Endothelial cell of umbilical vein (primary cell): ENCODE measurements at regions not wholly inside any gene's neighbourhood (a gene's known extent, or its start where the extent isn't known, plus 50 kb on each side); places are given as distances from the start of the nearest gene placed in this dataset.

Source experiments
- BruUV-seq: library from RNA; stranded (reverse); fragments of 400-500 nt; replicated peaks from 2 replicates; lab custom pipeline; 2021; lab: Mats Ljungman, UMichigan
- CTCF ChIA-PET: fragments of 300-600, 350-600 bp; sonication (Branson Sonifier 250); formaldehyde crosslinking; loops from one replicate; lab custom pipeline; 2021; ENCODE audit warnings: antibody characterized with exemption, inconsistent platforms; lab: Charles Lee
- POLR2A ChIA-PET: fragments of 300-600, 350-600 bp; sonication (Branson Sonifier 250); formaldehyde crosslinking; loops from one replicate; lab custom pipeline; 2021; ENCODE audit warnings: antibody characterized with exemption, inconsistent platforms; lab: Charles Lee
- DNase-seq: peaks from one replicate; pipeline ENCODE4 v3.0.0-alpha.2; 2011; ENCODE audit warnings: low read depth, low spot score
- FAIRE-seq: peaks from 2 replicates; lab custom pipeline; 2011; peaks lifted over from hg19 to GRCh38; lab: Jason Lieb, UNC
- H2AFZ ChIP-seq: 2 replicates; pipeline ENCODE4 v1.6.0; 2012; ENCODE audit warnings: low read depth, low read length, control low read depth, inconsistent platforms
- H3K27ac ChIP-seq: 2 replicates; pipeline ENCODE4 v1.5.1; 2011; ENCODE audit warnings: low read depth, mild to moderate bottlenecking, control low read depth, low read length, moderate library complexity; ENCODE audit not compliant: insufficient read depth
- H3K27me3 ChIP-seq, 2 experiments: 2 replicates each; pipeline versions ENCODE4 v1.6.0 to v1.6.1; 2011; ENCODE audit warnings: low read length in 2 of 2, mixed read lengths in 1 of 2; ENCODE audit not compliant: control insufficient read depth in 2 of 2, insufficient read depth in 2 of 2
- H3K36me3 ChIP-seq, 2 experiments: 2 replicates in 1 of 2; 3 replicates in 1 of 2; pipeline ENCODE4 v1.5.1; 2011; ENCODE audit warnings: low read length in 2 of 2, mild to moderate bottlenecking in 1 of 2, moderate library complexity in 1 of 2; ENCODE audit not compliant: control insufficient read depth in 2 of 2, insufficient read depth in 2 of 2; ENCODE audit errors: extremely low read depth in 1 of 2
- H3K4me1 ChIP-seq: 3 replicates; pipeline ENCODE4 v1.5.1; 2011; ENCODE audit warnings: mild to moderate bottlenecking, low read length; ENCODE audit not compliant: control insufficient read depth, insufficient read depth; ENCODE audit errors: extremely low read depth
- H3K4me2 ChIP-seq: 2 replicates; pipeline ENCODE4 v1.6.1; 2011; ENCODE audit warnings: low read length, control low read depth, mixed read lengths; ENCODE audit not compliant: insufficient read depth
- H3K4me3 ChIP-seq, 3 experiments: fragments of 200-600 bp in 1 of 3; sonication (generic), shearing (Covaris generic) in 1 of 3; replicated peaks in 1 of 3; 2 replicates each; pipeline ENCODE4 v1.5.1; 2011 to 2016; ENCODE audit warnings: control low read depth in 3 of 3, low read length in 3 of 3, mild to moderate bottlenecking in 2 of 3, inconsistent platforms in 1 of 3, low read depth in 1 of 3, moderate library complexity in 1 of 3; ENCODE audit not compliant: insufficient read depth in 1 of 3
- H3K79me2 ChIP-seq: 2 replicates; pipeline ENCODE4 v1.6.0; 2012; ENCODE audit warnings: low read length, inconsistent platforms; ENCODE audit not compliant: control insufficient read depth, insufficient read depth
- H3K9ac ChIP-seq: replicated peaks from 2 replicates; pipeline ENCODE3; 2011; ENCODE audit warnings: low read length, control low read depth; ENCODE audit not compliant: insufficient read depth; ENCODE audit errors: extremely low read depth
- H3K9me1 ChIP-seq: replicated peaks from 3 replicates; pipeline ENCODE4 v1.6.0; 2011; ENCODE audit warnings: mild to moderate bottlenecking, low read length; ENCODE audit not compliant: control insufficient read depth, insufficient read depth; ENCODE audit errors: extremely low read depth
- H3K9me3 ChIP-seq: replicated peaks from 2 replicates; pipeline ENCODE4 v1.5.1; 2012; ENCODE audit warnings: low read length, inconsistent platforms; ENCODE audit not compliant: control insufficient read depth, insufficient read depth
- H4K20me1 ChIP-seq: replicated peaks from 2 replicates; pipeline ENCODE3; 2011; ENCODE audit warnings: mild to moderate bottlenecking, low read length; ENCODE audit not compliant: control insufficient read depth, insufficient read depth; ENCODE audit errors: extremely low read depth
- CTCF ChIP-seq, 2 donors: IDR thresholded peaks; 1 replicate in 1 of 2; 2 replicates in 1 of 2; pipeline ENCODE4 v1.5.1; 2011; ENCODE audit warnings: low read length in 2 of 2, mild to moderate bottlenecking in 2 of 2, moderate library complexity in 2 of 2, control low read depth in 1 of 2, inconsistent platforms in 1 of 2, low read depth in 1 of 2; ENCODE audit not compliant: insufficient read depth in 1 of 2; ENCODE audit errors: extremely low read depth in 1 of 2
- EZH2 ChIP-seq: IDR thresholded peaks from 2 replicates; pipeline ENCODE4 v1.6.1; 2012; ENCODE audit warnings: borderline replicate concordance, low read depth, mild to moderate bottlenecking, moderate library complexity, low read length, inconsistent platforms; ENCODE audit not compliant: severe bottlenecking
- FOS ChIP-seq: IDR thresholded peaks from 2 replicates; pipeline ENCODE4 v1.6.1; 2011; ENCODE audit warnings: mild to moderate bottlenecking, low read length, moderate library complexity, borderline replicate concordance; ENCODE audit not compliant: insufficient read depth
- JUN ChIP-seq: IDR thresholded peaks from 2 replicates; pipeline ENCODE4 v1.6.1; 2011; ENCODE audit warnings: borderline replicate concordance, low read depth; ENCODE audit not compliant: insufficient read length, insufficient read depth
- MAX ChIP-seq: IDR thresholded peaks from 2 replicates; pipeline ENCODE4 v1.6.1; 2011; ENCODE audit not compliant: insufficient read depth, insufficient read length
- MYC ChIP-seq: IDR thresholded peaks from one replicate; pipeline ENCODE4 v1.6.1; 2011; ENCODE audit warnings: mild to moderate bottlenecking, low read depth, low read length
- POLR2A ChIP-seq: IDR thresholded peaks from 2 replicates; pipeline ENCODE4 v1.6.1; 2012; ENCODE audit warnings: low read depth, mild to moderate bottlenecking, control low read depth, low read length
- POLR2AphosphoS5 ChIP-seq: IDR thresholded peaks from 2 replicates; pipeline ENCODE4 v1.6.1; 2012; ENCODE audit warnings: low read depth, mild to moderate bottlenecking, control low read depth, low read length, moderate library complexity; ENCODE audit not compliant: insufficient read depth
- dilution Hi-C: fragments of 300-500 bp; cut with MboI; formaldehyde crosslinking; loops from one replicate; pipeline ENCODE4 v1.15.0; 2019; ENCODE audit warnings: low sequenced_read_pairs; ENCODE audit not compliant: extremely low pct_ligation_motif_present
- intact Hi-C: fragments of 100-400 bp; cut with micrococcal nuclease; formaldehyde crosslinking; loops from one replicate; pipeline ENCODE4 v1.10.0; 2022

GRCh38 chr2:203592470-203592869, 57.4 kb upstream of the RAPH1 start:
- no TSS peak for BruUV-seq

More at GRCh38 chr2:203592470-203592869, 57.4 kb upstream of the RAPH1 start:
- DNase-seq = peak; percentile 26
- Histone ChIP-seq H3K4me3 (no peak overlapping the region), H3K9ac (no peak overlapping the region), H4K20me1 (no peaks in the 10 kb centered on the region), H3K4me1 (no peaks in the 10 kb centered on the region), H3K9me1 (no peaks in the 10 kb centered on the region), H3K36me3 (no peaks in the 10 kb centered on the region), H3K79me2 (no peaks in the 10 kb centered on the region), H3K27me3 (no peaks in the 10 kb centered on the region), H3K9me3 (no peaks in the 10 kb centered on the region), H3K4me2 (no peak overlapping the region), H2AFZ (peak overlapping the region; percentile 11), H3K27ac (no peak overlapping the region)
- TF ChIP-seq POLR2AphosphoS5 = no peak
- TF ChIP-seq JUN = no peak
- no peak for TF ChIP-seq CTCF (IDR thresholded peaks at IDR 0.05; ENCODE audit: extremely low read depth in 1 of 2, insufficient read depth in 1 of 2, low read depth in 1 of 2, low read length in 2 of 2)
- TF ChIP-seq MAX = no peak
- TF ChIP-seq EZH2 = no peak
- TF ChIP-seq POLR2A = no peak
- TF ChIP-seq MYC = no peak
- TF ChIP-seq FOS = no peak
- ChIA-PET POLR2A (no interaction called here), CTCF (interaction anchor here (1.5 kb wide), 1 partner anchor 18 kb away, joined by 3 read pairs; no protein-coding TSS in a partner anchor)
- intact Hi-C loops (no loop called here), dilution Hi-C loops (no loop called here)
- FAIRE-seq = no peak
